Caco-2 (cell line): ENCODE measurements at regions not wholly inside any gene's neighbourhood (a gene's known extent, or its start where the extent isn't known, plus 50 kb on each side); places are given as distances from the start of the nearest gene placed in this dataset.

Experiments
- BruUV-seq: library from RNA; stranded (reverse); fragments of 400-500 nt; replicated peaks from 2 replicates; lab custom pipeline; 2021; lab: Mats Ljungman, UMichigan
- CTCF ChIA-PET: fragments of 300-600 bp; sonication (Branson Sonifier 250); formaldehyde crosslinking; loops from one replicate; lab custom pipeline; 2022; ENCODE audit warnings: antibody characterized with exemption; lab: Charles Lee
- POLR2A ChIA-PET: fragments of 300-600 bp; sonication (Branson Sonifier 250); formaldehyde crosslinking; loops from one replicate; lab custom pipeline; 2022; ENCODE audit warnings: antibody characterized with exemption; lab: Charles Lee
- DNase-seq, 2 experiments: peaks; one replicate each; pipeline versions ENCODE4 v3.0.0 to v3.0.0-alpha.2; 2020 to 2022
- H3K27me3 ChIP-seq: replicated peaks from 2 replicates; pipeline ENCODE4 v1.6.0; 2011; ENCODE audit warnings: low read length; ENCODE audit not compliant: control insufficient read depth, insufficient read depth
- H3K36me3 ChIP-seq: 2 replicates; pipeline ENCODE4 v1.5.1; 2011; ENCODE audit warnings: low read length; ENCODE audit not compliant: control insufficient read depth, insufficient read depth
- H3K4me1 ChIP-seq: fragments of 250-450 bp; sonication (Bioruptor Pico); 2 replicates; pipeline ENCODE4 v1.5.1; 2020; ENCODE audit warnings: mild to moderate bottlenecking
- H3K4me3 ChIP-seq: 2 replicates; pipeline ENCODE4 v1.5.1; 2011; ENCODE audit warnings: low read depth, mild to moderate bottlenecking, control low read depth, low read length
- H3K9me3 ChIP-seq: fragments of 250-450 bp; sonication (Bioruptor Pico); 2 replicates; pipeline ENCODE4 v1.5.1; 2020; ENCODE audit warnings: mild to moderate bottlenecking, moderate library complexity
- H3K27ac Mint-ChIP-seq: one replicate; pipeline ENCODE4 v1.8.0; 2022; ENCODE audit warnings: mixed read lengths; ENCODE audit not compliant: unreplicated experiment
- H3K27me3 Mint-ChIP-seq: one replicate; pipeline ENCODE4 v1.8.0; 2022; ENCODE audit warnings: mixed read lengths; ENCODE audit not compliant: insufficient read depth, unreplicated experiment
- H3K36me3 Mint-ChIP-seq: one replicate; pipeline ENCODE4 v1.8.0; 2022; ENCODE audit warnings: mild to moderate bottlenecking, mixed read lengths; ENCODE audit not compliant: insufficient read depth, unreplicated experiment
- H3K4me1 Mint-ChIP-seq: one replicate; pipeline ENCODE4 v1.8.0; 2022; ENCODE audit warnings: low read depth, mixed read lengths; ENCODE audit not compliant: unreplicated experiment
- H3K4me3 Mint-ChIP-seq: one replicate; pipeline ENCODE4 v1.8.0; 2022; ENCODE audit warnings: mild to moderate bottlenecking, moderate library complexity, mixed read lengths; ENCODE audit not compliant: unreplicated experiment
- H3K9me3 Mint-ChIP-seq: one replicate; pipeline ENCODE4 v1.8.0; 2022; ENCODE audit warnings: mixed read lengths; ENCODE audit not compliant: unreplicated experiment
- CTCF ChIP-seq, 2 experiments: fragments of 200-600 bp in 1 of 2; IDR thresholded peaks; 1 replicate in 1 of 2; 2 replicates in 1 of 2; pipeline versions ENCODE4 v1.5.1 to v1.8.0; 2011 to 2022; ENCODE audit warnings: antibody characterized with exemption in 1 of 2, control low read depth in 1 of 2, inconsistent platforms in 1 of 2, low read depth in 1 of 2, low read length in 1 of 2, mild to moderate bottlenecking in 1 of 2, moderate library complexity in 1 of 2; ENCODE audit not compliant: insufficient read depth in 1 of 2, severe bottlenecking in 1 of 2, unreplicated experiment in 1 of 2
- intact Hi-C: fragments of 100-400 bp; cut with micrococcal nuclease; formaldehyde crosslinking; loops from one replicate; pipeline ENCODE4 v1.10.0; 2022; ENCODE audit not compliant: unreplicated experiment

GRCh38 chr16:14004729-14005315, 66.3 kb upstream of the MRTFB start:
- DNase-seq, result no peak
- CTCF ChIA-PET, result no interaction called here
- no peak overlapping the region for H3K4me3 ChIP-seq
- no peak for TF ChIP-seq CTCF (IDR thresholded peaks at IDR 0.05; ENCODE audit: insufficient read depth in 1 of 2, low read depth in 1 of 2, low read length in 1 of 2, severe bottlenecking in 1 of 2, unreplicated experiment in 1 of 2)
- H3K9me3 ChIP-seq, result no peaks in the 10 kb centered on the region
- H3K36me3 Mint-ChIP-seq, result no peaks in the 10 kb centered on the region
- BruUV-seq, result no TSS peak
- no peaks in the 10 kb centered on the region for H3K4me1 ChIP-seq
- H3K4me1 Mint-ChIP-seq, result no peaks in the 10 kb centered on the region
- no peak overlapping the region for H3K27ac Mint-ChIP-seq
- no peak overlapping the region for H3K4me3 Mint-ChIP-seq
- H3K36me3 ChIP-seq, result no peaks in the 10 kb centered on the region
- POLR2A ChIA-PET, result no interaction called here
- intact Hi-C loops, result no loop called here
- H3K27me3 Mint-ChIP-seq, result no peaks in the 10 kb centered on the region
- H3K9me3 Mint-ChIP-seq, result no peaks in the 10 kb centered on the region
- no peaks in the 10 kb centered on the region for H3K27me3 ChIP-seq

GRCh38 chr16:14005335-14005734, 65.8 kb upstream of the MRTFB start:
- CTCF ChIA-PET, result no interaction called here
- Mint-ChIP-seq H3K27ac (no peak overlapping the region), H3K4me3 (no peak overlapping the region), H3K27me3 (no peaks in the 10 kb centered on the region), H3K36me3 (no peaks in the 10 kb centered on the region), H3K4me1 (no peaks in the 10 kb centered on the region), H3K9me3 (no peaks in the 10 kb centered on the region)
- intact Hi-C loops, result no loop called here
- no peaks in the 10 kb centered on the region for H3K27me3 ChIP-seq
- DNase-seq, result no peak
- H3K4me1 ChIP-seq, result no peaks in the 10 kb centered on the region
- BruUV-seq, result no TSS peak
- no peaks in the 10 kb centered on the region for H3K36me3 ChIP-seq
- H3K4me3 ChIP-seq, result no peak overlapping the region
- no peak for TF ChIP-seq CTCF (IDR thresholded peaks at IDR 0.05; ENCODE audit: insufficient read depth in 1 of 2, low read depth in 1 of 2, low read length in 1 of 2, severe bottlenecking in 1 of 2, unreplicated experiment in 1 of 2)
- POLR2A ChIA-PET, result no interaction called here
- H3K9me3 ChIP-seq, result no peaks in the 10 kb centered on the region

GRCh38 chr16:14007450-14007849, 63.7 kb upstream of the MRTFB start:
- no peaks in the 10 kb centered on the region for H3K27me3 Mint-ChIP-seq
- H3K36me3 ChIP-seq, result no peaks in the 10 kb centered on the region
- CTCF ChIA-PET, result no interaction called here
- POLR2A ChIA-PET, result no interaction called here
- no peak for TF ChIP-seq CTCF (IDR thresholded peaks at IDR 0.05; ENCODE audit: insufficient read depth in 1 of 2, low read depth in 1 of 2, low read length in 1 of 2, severe bottlenecking in 1 of 2, unreplicated experiment in 1 of 2)
- H3K4me3 ChIP-seq, result no peak overlapping the region
- H3K27ac Mint-ChIP-seq, result no peak overlapping the region
- no peaks in the 10 kb centered on the region for H3K4me1 Mint-ChIP-seq
- H3K36me3 Mint-ChIP-seq, result no peaks in the 10 kb centered on the region
- H3K27me3 ChIP-seq, result no peaks in the 10 kb centered on the region
- H3K9me3 Mint-ChIP-seq, result no peaks in the 10 kb centered on the region
- BruUV-seq, result no TSS peak
- no peaks in the 10 kb centered on the region for H3K4me1 ChIP-seq
- intact Hi-C loops, result no loop called here
- no peak for DNase-seq
- no peak overlapping the region for H3K4me3 Mint-ChIP-seq
- no peaks in the 10 kb centered on the region for H3K9me3 ChIP-seq
